GM18499 (cell line): ENCODE measurements at regions not wholly inside any gene's neighbourhood (a gene's known extent, or its start where the extent isn't known, plus 50 kb on each side); places are given as distances from the start of the nearest gene placed in this dataset.

Experiments used
- ATAC-seq: cut with Tn5 transposase; IDR thresholded peaks from one replicate; pipeline ENCODE4 v1.9.1; 2021; ENCODE audit warnings: moderate number of reproducible peaks; ENCODE audit not compliant: insufficient read depth, unreplicated experiment

DNA sequence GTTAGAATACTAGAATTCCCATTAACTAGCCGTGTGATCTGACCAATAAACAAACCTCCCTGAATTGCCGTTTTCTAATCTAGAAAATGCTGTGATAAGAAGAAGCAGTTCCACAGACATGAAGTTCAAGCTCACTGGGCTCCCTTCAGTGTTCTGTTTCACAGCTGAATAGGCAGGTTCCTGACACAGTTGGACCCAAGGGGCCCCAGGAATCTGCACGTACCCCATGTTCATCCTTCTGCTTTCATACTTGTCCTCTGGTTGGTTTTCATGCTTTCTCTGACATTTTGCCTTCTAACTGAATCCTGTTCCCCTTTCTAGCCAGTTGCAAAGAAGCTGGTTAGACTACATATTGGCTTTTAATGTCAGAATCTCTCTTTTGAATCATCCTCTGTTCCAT is 374.1 kb upstream of the MAD2L1 start:
- ATAC-seq: no peak

DNA sequence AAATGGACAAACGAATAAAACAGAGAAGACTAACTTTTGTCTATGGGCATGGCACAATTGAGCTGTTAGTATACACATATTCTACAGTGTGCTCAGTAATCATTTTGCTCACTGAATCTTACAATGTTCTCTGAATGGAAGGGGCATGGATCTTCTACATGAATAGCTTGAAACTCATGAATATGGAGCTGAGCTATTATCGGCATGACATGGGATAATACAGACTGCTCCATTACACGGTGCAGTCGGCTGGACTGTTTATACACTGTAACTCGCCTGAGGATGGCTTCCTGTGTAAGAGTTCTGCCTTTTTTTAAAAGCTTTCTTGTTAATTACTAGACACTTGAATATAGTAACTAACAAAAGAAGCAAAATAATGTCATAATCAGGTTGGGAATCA is 368.5 kb upstream of the MAD2L1 start:
- ATAC-seq: no peak

DNA sequence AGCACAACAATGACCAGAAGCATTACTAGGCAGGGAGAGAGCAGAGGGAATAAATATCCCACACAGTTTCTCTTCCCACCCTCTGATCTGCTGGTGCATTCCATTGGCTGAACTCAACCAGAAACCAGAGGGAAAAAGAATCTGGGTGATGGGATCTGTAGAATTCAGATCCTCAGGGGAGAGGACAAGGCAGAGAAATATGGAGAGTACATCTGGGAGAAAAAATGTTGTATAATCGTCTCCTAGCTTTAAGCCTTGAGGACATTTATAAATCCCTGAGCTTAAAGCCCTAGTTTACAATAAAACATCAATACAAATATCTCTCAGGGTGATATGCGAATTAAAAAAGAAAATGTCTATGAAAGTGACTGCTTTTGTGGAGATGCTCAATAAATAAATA is 368.1 kb upstream of the MAD2L1 start:
- ATAC-seq: no peak

DNA sequence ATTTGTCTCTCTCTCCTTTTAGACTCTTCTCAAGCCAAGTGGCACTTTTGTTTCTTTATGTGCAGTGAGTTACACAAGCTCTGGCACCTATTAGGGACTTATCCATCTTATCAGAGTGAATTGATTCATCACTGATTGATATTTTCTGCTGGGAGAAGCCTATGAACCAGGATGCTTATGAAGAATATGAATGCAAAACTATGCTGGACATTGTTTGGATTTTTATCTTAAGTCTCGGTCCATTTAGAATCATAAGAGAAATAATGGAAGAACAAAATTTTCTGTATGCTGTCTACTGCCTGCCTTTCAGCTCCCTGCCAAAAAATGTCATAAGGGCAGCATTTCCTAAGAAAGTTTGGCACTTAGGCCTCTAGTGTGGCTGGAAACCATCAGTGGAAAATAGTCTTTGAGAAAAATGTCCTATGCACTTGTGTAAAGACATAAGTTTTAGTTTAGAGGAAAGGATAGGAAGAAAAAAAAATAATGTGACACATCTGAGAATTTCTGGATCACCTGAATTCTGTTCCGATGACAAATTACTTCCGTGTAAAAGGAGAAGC is 365.7 kb upstream of the MAD2L1 start:
- no peak for ATAC-seq

DNA sequence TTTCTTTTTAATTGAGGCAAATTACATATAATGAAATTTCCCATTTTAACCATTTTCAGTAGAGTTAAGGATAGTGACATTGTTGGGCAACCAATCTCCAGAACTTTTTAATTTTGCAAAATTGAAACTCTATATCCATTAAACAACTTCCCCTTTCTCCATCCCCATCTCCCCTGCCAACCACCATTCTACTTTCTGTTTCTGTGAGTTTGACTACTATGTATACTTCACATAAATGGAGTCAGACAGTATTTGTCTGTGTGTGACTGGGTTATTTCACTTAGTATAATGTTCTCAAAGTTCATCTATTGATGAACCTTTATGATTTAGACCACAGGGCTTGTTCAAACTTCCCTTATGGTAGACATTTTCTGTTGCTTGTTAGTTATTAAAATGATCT is 364.5 kb upstream of the MAD2L1 start:
- ATAC-seq: no peak

DNA sequence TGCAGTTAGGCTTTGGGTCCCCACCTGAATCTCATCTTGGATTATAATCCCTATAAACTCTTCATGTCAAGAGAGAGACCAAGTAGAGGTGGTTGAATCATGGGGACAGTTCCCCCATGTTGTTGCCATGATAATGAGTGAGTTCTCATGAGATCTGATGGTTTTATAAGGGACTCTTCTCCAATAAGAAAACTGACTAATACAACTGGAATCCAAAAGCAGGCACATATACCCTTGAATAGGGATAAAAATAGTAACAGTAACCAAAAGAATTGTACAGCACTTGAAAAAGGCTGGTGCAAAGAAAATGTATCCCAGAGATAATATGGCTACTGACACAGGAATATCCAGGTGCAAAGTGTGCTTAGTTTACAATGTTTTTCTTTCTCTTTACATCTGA is 351.5 kb upstream of the MAD2L1 start:
- ATAC-seq: no peak

DNA sequence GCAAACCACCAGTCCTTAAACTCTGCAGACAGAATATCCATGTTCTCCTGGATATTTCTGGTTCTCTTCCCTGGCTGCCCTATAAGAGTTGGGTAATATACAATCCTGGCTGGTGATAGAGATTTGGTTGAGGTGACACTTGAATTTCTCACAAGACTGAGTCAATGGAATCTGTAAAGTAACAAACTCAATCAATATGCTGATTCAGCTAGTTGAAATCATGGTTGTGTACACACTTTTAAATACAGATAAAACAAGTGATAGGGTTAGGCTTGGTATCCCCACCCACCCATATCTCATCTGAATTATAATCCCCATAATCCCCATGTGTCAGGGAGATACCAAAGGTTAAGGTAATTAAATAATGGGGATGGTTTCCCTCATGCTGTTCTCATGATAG is 349.2 kb upstream of the MAD2L1 start:
- no peak for ATAC-seq

DNA sequence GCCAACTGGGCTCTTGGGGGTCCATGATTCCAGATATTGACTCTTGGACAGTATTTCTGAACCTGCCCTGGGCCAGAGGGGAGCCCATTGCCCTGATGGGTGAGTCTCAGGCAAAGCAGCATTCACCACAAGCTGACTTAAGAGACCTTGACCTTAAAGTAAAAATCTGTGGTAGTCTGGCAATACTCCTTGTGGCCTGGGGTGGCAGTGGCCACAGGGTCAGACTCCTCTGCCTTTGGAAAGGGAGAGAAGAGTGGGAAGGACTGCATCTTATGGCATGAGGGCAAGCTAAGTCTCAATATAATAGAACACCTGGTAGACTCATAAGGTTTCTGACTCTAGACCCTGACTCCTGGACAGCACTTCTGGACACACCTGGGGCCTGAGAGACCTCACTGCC is 340.3 kb upstream of the MAD2L1 start:
- ATAC-seq: no peak

DNA sequence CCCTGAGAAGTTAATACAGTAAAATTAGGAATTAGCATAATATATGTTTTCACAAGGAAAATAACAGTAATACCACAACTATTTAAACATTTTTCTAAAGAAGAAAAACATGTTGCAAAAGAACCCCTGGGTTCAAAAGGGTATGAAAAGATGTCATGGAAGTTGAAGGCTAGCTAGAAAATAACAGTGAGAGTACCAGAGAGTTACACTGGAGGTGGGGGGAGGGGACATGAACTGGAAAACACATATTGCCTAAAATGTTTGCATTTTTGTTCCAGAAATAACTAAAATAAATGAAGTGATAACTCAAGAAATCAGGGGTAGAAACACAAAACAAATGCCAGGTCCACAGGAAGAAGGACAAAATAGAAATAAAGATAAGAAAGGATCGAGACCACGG is 336.6 kb upstream of the MAD2L1 start:
- no peak for ATAC-seq

DNA sequence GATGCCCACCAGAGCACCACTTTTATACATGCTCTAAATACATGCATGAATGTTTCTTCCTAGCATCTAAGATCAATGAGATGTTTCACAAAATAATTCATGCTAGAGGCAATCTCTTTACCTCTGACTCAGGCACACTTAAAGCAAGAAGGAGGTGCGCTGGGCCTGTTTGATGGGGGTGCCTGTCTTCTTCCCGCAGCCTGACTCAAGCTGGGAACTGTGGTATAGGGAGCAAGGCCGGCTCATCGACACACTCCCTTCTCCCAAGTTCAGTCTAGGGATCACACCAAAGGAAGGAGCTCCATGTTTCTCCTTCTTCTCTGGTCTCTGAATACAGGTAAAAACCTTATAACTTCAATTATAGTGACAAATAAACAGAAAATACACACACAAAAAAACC is 333.8 kb upstream of the MAD2L1 start:
- ATAC-seq: no peak

DNA sequence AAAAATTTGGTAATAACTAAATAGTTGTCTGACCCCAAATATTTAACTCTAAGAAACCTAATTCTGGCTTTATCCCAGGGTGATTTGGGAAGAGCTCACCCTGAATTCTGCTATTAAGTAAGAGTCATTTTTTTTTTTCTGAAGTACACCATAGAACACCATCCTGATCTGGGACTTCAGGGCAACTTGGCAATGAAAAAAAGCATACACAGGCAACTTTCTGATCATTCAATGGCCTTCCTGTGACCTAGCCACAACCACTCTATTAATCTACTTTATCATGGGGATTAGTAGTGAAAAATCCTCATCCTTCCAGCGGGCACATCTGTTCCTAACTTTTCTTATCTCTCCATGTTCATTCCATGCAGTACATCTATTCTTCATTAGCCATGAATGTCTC is 333.2 kb upstream of the MAD2L1 start:
- ATAC-seq: no peak

DNA sequence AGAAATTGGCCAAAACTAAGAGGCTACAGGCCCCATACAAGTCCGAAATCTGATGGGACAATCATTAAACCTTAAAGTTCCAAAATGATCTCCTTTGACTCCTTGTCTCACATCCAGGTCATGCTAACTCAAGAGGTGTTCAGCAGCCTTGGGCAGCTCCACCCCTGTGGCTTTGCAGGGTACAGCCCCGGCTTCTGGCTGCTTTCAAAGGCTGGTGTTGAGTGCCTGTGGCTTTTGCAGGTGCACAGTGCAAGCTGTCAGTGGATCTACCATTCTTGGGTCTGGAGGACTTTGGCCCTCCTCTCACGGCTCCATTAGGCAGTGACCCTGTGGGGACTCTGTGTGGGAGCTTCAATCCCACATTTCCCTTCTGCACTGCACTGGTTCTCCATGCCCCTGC is 329.1 kb upstream of the MAD2L1 start:
- no peak for ATAC-seq

DNA sequence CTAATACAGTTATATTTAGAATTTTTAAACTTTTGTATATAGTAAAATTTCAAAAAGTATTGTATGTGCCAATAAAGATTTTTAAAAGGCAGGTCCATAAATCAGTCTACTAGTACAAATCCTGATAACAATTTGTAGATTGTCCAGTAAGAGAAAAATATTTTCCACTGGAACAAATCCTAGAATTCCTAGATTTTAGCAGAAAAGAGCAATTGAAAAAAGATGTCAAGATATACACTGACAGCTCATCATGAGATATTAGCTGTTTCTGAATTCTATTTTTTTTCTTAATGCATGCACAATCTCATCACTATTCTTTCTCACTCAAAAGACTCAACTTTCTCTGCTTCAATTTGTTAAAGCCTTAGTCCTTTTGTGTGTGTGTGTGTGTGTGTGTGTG is 289.2 kb upstream of the MAD2L1 start:
- ATAC-seq: no peak

DNA sequence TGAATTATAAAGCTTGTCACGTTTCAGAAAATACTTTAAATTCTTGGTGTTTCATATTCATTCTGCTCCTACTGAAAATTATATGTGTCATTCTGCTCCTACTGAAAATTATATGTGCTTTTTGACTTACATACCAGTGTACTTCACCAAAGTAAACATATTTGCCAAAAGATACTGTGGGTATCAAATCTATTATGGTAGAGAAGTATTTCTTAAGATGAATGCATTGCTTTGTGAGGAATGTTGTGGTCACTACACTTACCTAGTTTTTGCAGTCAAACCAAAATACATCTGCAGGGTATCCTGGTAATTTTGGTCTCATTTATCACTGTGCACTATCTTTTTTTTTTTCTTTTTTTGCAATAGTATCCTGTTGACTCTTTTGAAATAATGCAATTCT is 287.7 kb upstream of the MAD2L1 start:
- no peak for ATAC-seq

DNA sequence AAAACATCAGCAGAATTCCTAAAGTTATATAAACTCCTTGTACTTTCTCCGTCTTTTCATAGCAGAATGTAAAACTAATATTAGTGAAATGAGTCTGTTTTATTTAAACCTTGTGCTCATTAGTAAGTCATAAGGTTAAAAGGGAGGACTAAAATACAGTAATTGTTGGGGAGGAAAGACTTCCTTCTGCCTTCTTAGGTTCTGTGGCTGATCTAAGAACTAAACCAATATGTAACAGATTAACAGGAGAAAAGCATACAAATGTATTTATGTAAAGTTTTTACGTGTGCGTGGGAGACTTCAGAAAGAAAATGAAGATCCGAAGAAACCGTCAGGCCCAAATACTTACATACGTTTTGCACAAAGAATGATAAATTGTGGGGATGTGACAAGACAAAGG is 286.6 kb upstream of the MAD2L1 start:
- ATAC-seq: no peak

DNA sequence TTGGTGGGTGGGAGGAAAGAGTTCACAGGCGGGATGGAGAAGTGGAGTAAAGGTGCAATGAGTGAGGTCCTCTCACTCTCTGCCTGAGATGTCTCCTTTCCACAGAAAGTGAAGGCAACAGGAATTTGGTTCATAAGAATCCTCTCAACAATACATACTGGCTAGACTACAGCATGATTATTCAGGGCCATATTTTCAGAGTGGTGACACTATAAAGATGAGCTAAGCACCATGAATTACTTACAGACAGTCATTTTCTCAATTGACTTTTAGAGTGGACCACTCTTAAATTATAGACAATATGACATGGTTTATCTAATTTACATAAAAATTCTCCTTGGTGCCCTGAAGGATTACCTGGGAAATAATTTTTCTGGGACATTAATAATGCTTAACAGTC is 286.1 kb upstream of the MAD2L1 start:
- no peak for ATAC-seq

DNA sequence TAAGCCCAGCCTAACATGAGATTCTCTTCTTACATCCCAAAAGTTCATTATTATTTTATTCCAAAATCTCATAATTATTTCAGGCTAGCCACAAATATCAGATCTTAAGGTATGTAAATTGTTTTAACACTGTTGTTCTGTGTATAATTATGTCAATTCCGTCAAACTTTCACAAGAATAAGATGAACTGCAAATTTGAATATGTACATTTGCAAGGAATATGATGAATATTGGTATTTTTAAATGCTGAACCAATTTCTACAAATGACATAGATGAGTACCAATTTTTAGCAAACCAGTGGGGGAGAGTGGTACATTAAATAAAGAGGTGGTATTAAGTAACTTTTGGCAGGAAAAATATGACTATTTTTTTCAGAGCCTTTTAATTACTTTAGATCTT is 282.3 kb upstream of the MAD2L1 start:
- ATAC-seq: no peak

DNA sequence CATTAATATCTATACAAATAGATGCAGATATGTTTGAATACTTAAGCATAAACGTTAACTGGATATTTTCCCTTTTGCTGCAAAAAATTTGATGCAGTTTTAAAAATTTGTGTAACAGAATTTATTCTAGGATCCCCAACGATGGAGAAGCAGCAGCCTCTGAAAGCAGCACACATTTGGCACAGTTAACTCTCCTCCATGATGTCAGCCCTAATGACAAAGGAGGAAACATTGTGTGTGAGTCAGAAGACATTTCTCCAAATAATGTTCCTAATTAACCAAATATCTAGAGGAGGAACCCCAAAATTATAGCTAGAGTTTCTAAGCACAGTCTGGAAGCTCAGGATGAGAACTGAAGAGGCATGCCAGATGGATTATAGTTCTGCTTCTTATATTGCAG is 281.9 kb upstream of the MAD2L1 start:
- no peak for ATAC-seq

DNA sequence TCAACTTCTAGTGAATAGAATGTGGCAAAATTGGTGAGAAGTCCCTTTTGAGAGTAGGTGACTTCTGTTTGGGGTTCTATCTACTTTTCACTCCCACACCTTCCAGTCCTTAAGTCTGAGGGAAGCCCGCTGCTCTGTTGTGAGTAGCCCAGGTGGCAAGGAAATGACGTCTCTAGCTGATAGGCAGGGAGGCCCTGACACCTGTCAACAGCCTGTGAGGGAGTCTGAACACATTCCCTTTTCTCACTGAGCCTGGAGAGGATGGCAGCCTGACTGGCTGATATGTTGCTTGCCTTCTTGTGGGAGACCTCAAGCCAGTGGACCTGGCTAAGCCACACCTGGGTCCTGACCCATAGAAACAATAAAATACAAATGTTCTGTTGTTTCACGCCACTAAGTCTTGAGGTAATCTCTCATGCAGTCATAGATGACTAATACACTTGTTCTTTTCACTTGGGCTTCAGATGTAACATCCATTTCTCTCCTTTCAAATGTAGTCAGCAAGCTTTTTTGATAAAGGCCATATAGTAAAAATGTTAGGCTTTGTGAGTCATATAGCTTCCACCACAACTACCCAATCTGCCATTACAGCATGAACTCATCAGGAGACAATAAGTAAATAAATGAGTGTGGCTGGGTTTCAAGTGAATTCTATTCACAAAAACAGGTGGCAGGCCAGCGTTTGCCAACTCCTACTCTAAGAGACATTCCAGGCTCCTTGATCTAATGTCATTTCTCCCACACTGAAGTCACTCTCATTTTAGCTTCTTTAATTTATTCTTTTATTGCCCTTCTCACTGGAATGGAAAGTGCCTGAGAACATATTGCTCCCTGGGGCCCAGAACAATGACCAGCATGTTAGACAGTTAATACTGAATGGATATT is 265.1 kb upstream of the MAD2L1 start:
- no peak for ATAC-seq

DNA sequence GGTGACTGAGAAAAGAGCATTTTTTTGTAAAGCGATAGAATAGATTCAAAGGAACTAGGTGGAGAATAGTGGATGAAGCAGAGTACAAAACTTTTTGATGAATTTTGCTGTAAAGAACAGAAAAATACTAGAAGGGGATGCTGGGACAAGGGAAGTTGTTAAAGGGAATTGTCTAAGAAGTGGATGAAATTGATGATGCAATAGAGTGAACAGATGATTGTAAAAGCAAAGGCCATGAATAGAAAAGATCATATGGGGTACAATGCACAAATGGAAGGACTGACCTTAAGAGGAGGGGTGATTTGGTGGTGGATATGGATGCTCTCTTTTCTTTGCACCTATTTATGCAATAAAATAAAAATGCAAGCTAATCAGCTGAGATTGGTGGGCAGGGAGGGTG is 262.7 kb upstream of the MAD2L1 start:
- no peak for ATAC-seq

DNA sequence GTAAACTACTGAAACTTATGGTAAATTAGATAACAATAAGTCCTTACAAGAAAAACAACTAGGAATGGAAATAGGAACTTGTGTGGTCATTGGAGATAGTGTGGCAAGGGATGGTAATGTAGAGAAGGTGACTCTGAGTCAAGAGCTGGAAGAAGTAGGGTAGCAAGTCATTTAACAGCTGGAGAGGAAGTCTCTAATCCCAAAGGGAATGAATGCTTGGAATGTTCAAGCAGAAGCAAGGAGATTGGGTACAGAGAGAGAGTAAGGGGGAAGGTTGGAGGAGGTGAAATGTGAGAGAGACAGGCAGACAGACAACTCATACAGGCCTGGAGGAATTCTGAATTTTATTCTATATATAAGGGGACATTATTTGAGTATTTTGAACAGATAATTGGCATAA is 260.6 kb upstream of the MAD2L1 start:
- no peak for ATAC-seq

DNA sequence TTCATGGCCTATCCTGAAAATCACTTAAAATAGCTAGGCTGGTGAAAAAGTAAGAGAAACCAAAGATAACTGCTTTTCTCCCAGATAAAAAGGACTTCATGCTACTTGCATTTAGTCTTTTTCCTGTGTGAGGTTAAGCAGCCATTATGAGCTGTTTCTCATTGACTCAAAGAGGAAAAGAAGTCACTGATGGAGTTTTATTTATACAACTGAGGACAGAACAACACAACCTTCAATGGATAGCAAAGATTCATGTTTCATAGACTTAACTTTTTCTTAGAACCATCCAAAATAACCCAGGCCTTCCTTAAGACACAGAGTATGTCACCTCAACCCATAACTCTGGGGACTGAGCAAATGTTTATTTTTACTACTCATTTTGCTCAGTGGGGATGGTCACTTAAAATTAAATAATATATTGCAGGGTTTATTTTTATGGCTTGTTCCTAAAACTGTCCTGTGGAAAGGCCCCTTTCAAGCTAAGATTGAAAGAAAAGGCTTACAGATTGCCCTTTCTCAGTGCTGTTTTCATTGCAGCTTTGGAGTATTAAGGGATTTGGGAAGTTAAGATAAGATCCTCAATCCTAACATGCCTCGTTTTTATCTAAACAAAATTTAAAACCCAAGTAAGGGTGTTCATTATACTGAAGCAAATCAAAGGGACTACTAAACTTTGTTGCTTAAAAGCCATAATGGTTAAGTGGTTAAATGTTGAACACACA is 252.6 kb upstream of the MAD2L1 start:
- no peak for ATAC-seq
